ENCODE measurements at regions not wholly inside any gene's neighbourhood (a gene's known extent, or its start where the extent isn't known, plus 50 kb on each side); places are given as distances from the start of the nearest gene placed in this dataset.

DNA sequence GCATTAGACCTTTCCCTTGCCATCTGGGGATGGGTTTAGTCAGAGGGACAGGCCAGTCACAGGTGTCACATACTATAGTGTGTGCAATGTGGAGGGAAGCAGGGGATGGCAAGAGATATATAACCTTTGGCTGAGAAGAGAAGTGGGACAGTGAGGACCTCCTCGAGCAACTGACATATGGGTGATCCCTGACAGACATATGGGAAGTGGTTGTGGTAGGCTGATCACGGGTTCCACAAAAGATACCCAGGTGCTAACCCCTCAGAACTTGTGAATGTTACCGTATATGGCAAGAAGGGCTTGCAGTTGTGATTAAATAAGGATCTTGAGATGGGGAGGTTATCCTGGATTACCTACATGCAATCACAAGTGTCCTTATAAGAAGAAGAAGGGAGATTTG is 188.1 kb upstream of the MPHOSPH6 start:
- DNase-seq (ENCODE audit: low read depth): no peak

DNA sequence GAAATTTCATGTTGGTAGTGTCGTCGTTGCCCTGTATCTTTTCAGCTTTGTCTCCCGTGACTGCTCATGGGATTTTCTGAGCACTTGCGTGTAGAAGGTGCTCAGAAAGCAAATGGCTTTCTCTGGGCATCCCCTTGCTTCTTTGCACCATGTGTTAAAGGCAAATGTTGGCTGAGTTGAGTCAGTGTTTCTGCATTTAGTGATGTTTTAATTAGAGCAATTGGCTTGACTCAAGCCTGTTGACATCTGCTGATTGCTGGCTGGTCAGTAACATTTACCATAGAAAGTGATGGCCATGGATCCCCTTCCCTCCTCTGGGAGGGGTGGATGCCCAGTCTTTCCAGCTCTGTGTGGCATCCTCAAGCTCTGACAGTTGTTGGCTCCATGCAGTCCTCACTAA is 187.2 kb upstream of the MPHOSPH6 start:
- DNase-seq (ENCODE audit: low read depth): no peak

DNA sequence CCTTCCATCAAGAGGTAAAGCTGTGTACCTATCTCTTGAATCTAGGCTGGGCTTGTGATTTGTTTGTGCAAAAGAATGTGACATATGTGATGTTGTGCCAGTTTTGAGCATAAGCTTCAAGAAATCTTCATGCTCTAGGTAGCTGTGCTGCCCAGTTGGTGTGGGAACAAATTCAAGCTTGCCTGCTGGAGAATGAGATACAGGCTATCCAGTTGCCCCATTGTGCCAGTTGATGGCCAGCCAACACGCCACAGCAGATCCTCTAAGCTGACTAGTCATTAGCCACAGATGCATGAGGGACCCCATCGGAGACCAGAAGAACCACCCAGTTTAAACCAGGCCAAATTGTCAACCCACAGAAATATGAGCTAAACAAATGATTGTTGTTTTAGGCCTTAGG is 180.5 kb upstream of the MPHOSPH6 start:
- no peak for DNase-seq (ENCODE audit: low read depth)

DNA sequence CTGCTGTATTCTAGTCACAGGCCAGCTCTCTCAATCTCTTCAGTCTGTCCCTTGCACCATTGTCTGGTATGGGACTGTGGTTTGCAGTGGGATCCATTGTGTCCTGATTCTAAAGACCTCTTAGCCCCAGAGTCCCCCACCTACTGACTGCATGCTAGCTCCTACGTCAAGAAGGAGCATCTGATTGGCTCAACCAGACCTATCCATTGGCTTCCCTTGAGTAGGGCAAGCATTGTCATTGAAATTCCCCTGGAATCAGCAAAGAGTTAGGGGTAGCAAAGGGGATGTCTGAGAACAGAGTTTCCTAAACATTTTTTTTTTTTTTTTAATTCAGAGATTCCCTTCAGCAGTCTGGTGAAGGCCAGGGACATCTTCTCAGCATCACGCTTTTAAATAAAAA is 175.3 kb upstream of the MPHOSPH6 start:
- DNase-seq (ENCODE audit: low read depth): no peak

DNA sequence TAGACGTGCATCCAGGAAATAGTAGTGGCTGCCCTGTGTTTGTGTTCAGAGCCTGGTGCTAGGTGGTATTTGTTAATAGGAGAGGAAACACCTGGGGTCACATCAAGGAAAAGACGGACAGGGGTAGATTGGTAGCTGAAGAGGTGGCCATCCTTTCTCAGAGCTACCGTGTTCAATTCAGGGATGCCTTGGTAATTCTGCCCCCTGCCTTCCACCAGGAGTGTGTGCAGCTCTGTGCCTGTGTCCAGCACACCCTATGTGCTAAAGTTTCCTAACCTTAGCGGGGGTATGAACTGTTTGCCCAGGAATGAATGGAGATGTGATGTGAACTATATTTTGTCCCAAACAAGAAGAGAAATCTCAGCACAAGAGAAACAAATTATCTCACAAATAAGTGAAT is 174.1 kb upstream of the MPHOSPH6 start:
- no peak for DNase-seq (ENCODE audit: low read depth)

DNA sequence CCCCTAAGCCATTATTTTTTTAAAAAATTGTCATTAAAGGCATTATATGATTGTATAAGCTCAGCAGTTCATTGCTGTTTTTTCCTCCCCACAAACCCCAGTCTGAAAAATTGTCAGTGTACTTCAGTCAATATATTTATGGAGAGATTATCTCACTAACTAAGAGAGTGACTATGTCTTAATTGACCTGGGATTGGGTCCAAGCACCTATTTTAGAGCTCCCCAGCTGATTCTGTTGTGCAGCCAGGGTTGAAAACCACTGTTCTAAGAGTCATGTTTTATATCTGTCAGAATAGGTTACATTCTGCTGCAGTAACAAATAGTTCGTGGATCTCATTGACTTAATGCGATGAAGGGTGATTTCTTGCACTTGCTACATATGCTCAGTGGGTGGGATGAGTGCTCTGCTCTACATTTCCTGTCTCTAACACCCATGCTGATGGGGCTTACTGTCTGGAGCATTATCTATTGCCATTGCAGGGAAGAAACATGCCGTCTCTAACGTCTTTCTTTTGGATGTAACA is 171.2 kb upstream of the MPHOSPH6 start:
- no peak for DNase-seq (ENCODE audit: low read depth)

DNA sequence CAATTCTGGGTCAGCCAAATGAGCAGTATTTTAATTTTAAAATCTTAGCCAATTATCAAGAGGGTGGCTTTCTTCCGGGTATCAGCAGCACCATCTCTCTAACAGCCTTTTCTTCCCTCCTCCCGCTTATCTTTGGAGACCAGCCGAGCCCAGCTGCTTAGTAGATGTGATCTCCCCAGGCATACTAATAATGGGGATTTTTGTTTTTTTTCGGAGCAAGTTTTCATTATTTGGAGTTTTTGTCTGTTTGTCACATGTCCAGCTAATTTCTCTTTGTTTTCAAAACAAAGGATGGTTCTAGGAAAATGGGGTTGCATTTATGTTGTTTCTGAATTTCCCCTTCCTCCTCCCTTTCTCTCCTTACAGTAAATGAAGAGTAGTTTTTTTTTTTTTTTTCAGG is 170.5 kb upstream of the MPHOSPH6 start:
- DNase-seq (ENCODE audit: low read depth): no peak

DNA sequence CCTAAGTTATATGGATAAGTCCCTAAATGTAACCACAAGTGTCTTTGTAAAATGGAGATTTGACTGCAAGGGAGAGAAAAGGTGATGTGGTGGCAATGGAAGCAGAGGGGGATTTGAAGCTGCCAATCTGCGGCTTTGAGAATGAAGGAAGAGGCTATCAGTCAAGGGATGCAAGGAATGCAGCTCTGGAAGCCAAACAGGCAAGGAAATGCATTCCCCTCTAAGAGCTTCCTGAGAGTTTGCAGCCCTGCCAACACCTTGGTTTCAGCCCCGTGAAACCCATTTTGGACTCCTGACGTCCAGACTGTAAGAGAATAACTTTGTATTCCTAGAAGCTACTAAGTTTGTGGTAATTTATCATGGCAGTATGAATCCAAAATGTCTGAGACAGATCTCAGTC is 167.3 kb upstream of the MPHOSPH6 start:
- DNase-seq (ENCODE audit: low read depth): no peak

DNA sequence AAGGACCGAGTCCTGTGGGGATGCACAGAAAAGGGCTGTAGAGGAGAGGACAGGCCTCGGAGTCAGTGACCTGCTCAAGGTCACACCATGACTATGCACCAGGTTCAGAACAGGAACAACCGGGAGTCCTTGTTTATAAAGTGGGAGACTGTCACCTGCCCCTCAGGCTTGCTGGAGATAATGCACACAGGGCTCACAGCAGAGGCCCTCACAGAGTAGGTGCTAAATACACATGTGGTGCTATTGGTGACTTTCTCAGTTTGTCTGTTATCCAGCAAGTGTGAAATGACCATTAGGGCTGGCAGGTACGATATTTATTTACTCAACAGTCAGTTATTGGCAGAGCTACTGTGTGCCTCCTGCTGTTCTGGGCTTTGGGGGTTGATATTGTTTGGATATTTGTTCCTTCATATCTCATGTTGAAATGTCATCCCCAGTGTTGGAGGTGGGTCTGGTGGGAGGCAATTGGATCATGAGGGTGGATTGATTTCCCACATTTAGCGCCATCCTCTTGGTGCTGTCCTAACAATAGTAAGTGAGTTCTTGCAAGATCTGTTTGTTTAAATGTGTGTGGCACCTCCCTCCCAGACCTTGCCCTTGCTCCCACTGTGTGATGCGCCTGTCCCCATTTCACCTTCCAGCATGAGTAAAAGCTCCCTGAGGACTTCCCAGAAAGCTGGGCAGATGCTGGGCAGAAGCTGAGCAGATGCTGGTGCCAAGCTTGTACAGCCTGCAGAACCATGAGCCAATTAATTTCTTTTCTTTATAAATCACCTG is 162.1 kb upstream of the MPHOSPH6 start:
- DNase-seq (ENCODE audit: low read depth): no peak

DNA sequence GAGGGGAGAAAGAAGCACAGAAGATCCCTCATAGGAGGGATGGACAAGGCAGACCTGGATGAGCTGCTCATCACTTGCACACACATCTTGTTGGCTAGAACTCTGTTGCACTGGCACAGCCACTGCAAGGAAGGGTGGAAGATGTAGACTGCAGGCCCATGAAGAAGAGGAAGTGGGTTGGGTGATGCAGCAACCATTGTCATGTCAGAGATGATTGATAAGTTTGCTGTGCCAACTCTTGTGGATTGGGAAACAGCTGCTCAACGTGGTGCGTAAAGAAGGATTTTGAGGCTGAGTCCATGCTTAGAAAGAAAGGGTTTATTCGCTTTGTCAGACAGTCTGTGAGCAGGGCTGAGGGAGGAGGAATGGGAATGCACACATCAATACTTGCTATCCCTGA is 161.4 kb upstream of the MPHOSPH6 start:
- DNase-seq (ENCODE audit: low read depth): no peak

DNA sequence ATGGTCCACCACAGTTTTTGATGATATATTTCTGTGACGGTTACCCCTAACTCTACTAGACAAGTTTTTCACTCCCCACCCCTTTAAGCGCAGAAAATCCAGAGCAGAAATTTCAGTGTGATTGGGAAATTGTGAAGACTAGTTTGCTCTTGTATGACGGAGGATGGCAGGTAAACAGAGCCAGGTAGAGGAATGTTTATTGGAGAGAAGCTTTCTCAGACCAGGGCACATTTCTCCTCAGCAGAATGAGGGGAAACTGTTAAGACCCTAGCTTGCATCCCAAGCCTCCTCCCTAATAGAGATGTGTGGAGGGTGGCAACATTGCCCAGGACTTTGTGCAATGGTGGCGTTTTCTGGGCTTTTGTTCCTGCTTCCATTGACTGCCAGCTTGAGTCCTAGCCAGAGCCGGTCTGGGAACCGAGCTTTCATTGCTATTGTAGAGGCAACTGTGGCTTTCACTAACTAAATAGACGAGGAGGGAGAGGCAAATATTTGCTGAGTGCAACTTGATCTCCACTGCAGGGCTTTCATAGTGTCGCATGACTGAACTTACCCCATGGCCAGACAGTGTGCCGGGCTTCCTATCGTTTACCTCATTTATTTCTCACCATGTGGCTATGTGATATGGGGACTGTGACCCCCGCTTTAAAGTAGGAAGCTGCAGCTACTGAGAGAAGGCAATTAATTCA is 159.6 kb upstream of the MPHOSPH6 start:
- no peak for DNase-seq (ENCODE audit: low read depth)

DNA sequence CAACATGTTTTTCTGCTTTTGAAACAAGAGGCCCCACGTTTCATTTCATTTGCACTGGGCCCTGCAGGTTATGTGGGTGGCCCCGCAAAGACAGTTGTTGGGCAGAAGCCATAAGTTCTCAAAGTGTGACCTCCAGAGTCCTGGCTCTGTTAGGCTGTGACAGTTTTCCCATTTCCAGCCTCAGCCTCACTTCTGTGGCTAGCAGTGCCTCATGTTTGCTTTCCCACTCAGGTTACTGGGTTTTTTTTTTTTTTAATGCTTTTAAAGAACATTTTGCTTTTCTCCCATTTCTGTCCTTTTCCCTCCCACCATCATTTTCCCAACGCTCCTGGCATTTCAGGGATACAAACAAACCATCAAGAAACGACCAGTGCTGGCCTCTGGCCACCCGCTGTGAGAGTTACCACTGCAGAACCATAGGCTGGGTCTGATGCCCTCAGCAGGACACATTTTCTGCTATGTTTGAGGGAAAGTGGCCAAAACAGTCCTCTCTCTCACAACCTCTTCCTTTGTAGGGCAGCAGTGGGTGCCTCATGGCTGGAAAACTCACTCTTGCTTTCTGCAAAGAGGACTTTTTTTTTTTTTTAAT is 159.0 kb upstream of the MPHOSPH6 start:
- no peak for DNase-seq (ENCODE audit: low read depth)

DNA sequence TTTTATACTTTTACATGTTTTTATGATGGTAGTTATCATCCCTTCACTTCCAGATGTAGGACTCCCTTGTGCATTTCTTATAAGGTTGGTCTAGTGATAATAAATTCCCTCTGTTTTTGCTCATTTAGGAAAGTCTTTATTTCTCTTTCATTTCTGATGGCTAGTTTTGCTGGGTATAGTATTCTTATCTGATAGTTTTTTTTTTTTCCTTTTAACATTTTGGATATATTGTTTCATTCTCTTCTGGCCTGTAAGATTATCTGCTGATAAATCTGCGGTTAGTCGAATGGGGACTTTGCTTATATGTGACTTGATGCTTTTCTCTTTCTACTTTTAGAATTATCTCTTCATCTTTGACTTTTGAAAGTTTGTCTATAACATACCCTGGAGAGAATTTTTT is 153.1 kb upstream of the MPHOSPH6 start:
- DNase-seq (ENCODE audit: low read depth): no peak

DNA sequence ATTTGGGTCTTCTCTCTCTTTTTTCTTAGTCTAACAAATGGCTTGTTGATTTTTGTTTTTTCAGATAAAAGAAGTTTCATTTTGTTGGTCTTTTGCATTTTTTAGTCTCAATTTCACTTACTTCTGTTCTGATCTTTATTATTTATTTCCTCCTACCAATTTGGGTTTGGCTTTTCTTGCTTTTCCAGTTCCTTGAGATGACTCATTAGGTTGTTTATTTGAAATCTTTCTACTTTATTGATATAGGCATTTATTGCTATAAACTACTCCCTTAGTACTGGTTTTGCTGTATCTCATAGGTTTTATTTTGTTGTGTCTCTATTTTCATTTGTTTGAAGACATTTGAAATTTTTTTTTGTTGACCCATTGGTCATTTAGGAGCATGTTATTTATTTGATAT is 152.2 kb upstream of the MPHOSPH6 start:
- DNase-seq (ENCODE audit: low read depth): no peak

DNA sequence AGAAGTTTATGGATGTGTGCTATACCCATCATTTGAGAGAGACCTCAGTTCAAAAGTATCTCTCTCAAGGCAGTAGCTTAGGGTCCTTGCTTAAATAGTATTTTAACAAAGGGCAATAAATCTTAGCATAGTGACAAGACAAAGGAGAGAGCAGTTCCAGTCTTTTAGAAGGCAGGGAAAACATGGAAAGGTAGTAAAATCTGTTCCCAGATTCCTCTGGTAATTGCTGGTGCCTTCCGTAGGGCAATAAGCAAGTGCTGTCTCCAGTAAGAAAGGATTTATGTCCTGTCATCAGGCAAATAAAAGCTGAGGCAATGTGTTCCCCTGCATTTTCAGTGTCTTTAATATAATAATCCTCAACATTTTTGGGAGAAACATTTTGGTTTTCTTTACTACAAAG is 149.0 kb upstream of the MPHOSPH6 start:
- no peak for DNase-seq (ENCODE audit: low read depth)

DNA sequence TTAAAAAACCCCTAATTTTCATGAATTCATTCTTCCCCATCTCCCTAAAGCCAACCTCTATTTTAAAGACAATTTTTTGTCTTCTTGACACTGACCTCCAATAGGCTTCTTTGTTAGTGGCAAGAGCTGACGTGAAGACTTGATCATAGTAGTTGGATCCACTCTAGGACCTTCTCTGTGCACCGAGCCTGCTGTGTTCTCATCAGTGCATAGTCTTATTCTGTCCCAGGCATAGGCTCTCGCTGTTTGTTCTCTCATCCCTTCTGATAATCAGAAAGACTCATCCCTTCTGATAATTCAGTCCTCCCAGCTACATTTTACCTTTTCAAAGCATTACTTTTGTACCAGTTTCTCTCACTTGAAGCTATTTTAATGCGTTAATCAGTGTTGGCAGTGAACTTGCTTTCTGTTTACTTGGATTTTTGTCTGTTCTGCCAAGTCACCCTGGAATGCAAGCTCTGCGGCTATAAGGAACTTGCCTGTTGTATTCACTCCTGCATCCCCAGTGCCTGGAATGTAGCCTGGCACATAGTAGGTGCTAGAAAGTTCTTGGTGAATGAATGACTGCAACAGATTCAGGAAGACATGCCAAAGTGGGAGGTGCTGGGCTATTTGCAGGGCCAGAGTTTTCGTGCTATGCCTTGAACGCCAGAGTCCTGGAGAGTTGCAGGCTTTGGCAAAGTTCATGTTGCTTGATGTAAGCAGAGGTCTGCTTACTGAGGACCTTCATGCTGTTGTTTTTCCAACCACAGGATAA is 147.6 kb upstream of the MPHOSPH6 start:
- DNase-seq (ENCODE audit: low read depth): no peak

DNA sequence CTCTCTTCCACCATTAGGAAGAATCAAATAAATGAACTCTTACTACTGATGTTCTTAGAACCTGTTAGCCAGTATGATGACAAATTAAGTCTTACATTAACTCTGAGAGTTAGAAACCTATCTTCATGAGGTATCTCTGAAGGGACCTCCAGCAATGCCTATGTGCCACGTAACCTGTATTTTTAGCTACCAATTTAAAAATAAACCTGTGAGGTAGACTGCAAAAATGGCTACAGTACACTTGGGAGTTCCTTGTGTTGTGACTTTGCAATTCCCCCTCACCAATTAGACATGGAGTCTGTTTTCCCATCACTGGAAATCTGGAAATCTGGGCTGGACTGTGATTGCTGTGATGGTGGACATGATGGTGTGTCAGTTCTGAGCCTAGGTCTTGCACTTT is 143.7 kb upstream of the MPHOSPH6 start:
- no peak for DNase-seq (ENCODE audit: low read depth)

DNA sequence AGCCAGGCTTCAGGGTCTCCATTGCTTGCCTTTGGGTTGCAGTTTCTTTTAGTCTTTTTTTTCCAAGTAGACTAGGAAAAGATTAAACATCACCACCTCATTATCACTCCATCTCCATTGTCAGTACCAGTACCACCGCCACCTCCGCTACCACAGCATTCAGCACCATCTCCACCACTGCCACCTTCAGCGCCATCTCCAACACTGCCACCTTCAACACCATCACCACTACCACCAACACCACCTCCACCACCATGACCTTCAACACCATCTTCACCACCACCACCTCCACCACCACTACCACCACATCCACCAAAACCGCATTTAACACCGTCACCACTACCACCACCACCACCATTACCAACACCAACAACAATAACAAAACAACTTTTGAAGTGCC is 141.5 kb upstream of the MPHOSPH6 start:
- no peak for DNase-seq (ENCODE audit: low read depth)

DNA sequence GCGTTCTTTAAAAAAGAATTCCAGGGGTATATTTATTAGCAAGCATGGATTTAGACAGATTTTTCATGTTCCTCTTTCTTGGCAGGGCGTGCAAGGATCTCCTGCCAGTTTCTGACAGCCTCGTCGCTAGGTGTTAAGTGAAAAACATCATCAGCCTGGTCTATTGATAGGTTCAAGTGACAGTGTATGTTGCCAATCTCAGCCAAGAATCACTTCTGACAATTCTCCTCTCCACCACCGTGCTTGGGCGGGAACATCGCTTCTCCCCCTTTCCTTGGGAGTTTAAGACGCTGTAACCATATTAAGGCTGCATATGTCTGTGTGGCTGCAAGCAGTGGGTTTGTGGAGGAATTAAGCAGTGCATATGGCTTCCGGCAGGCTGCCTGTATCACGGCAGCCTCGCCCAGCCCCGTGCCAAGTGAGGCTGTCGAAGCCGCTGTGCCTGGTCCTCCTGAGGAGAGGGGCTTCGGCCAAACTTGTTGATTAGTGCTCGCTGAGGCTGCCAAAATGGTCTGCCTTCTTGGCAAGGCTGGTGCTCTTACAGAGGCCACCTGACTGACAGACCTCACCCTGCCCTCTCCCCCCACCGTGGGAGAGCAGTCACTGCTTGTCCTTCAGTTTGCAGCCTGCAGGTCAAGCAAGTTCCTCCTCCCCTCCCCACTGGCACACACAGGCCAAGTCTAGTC is 132.2 kb upstream of the MPHOSPH6 start:
- no peak for DNase-seq (ENCODE audit: low read depth)

DNA sequence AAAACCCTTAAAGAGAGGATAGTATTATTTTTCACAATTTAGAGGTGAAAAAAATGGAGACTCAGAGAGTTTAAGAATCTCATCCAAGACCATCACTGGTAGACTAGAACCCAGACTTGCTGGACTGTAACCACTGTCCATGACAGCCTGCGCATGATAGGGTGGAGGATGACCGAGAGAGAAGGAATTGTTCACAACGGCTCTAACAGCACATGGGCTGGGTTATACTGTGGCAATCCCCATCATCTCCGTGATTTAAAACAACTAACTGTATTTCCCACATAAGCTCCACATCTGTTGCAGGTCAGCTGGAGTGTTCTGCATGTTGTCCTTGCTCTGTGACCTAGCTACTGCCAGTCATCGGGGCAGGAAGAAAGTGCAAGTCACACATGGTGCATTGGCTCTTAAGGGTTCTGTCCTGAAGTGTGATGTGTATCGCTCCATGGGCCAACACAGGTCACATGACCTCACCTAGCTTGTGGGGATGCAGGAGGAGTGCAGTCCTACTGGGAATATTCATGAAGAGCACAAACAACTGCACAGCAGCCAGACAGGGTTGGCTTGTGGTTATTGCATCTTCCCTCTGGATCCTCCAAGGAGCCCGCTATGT is 131.2 kb upstream of the MPHOSPH6 start:
- no peak for DNase-seq (ENCODE audit: low read depth)

DNA sequence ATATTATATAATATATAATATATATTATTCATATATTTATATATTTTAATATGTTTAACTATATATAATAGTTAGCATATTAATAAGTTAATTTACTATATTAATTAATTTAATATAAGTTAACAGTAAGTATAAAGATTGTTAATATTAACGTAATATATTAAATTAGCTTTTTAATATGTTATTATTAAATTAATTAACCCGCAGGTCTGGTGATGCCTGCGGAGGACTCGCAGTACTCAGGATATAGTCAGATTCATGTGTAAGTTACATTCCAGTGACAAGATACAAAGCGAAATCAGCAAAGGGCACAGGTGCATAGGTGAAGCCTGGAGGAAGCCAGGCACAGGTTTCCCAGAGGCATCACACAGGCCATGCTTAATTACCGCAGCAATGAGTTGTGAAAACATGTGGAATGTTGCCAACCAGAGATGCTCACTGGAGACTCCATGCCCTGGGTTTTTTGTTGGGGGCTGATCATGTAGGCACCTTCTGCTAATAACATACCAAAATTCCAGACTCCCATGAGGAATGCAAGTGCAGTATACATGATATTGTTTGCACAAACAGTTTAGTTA is 130.4 kb upstream of the MPHOSPH6 start:
- no peak for DNase-seq (ENCODE audit: low read depth)
